ENCODE measurements at regions not wholly inside any gene's neighbourhood (a gene's known extent, or its start where the extent isn't known, plus 50 kb on each side); places are given as distances from the start of the nearest gene placed in this dataset.

GRCh38 chr10:129040377-129040776 is 426.7 kb upstream of the MGMT start:
- TF ChIP-seq, protein P1, sequence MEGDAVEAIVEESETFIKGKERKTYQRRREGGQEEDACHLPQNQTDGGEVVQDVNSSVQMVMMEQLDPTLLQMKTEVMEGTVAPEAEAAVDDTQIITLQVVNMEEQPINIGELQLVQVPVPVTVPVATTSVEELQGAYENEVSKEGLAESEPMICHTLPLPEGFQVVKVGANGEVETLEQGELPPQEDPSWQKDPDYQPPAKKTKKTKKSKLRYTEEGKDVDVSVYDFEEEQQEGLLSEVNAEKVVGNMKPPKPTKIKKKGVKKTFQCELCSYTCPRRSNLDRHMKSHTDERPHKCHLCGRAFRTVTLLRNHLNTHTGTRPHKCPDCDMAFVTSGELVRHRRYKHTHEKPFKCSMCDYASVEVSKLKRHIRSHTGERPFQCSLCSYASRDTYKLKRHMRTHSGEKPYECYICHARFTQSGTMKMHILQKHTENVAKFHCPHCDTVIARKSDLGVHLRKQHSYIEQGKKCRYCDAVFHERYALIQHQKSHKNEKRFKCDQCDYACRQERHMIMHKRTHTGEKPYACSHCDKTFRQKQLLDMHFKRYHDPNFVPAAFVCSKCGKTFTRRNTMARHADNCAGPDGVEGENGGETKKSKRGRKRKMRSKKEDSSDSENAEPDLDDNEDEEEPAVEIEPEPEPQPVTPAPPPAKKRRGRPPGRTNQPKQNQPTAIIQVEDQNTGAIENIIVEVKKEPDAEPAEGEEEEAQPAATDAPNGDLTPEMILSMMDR (IDR thresholded peaks at IDR 0.05), result no peak
- no peak for TF ChIP-seq POLR2A (IDR thresholded peaks at IDR 0.05)
